Prostate gland (tissue), 2 donors: ENCODE measurements at regions not wholly inside any gene's neighbourhood (a gene's known extent, or its start where the extent isn't known, plus 50 kb on each side); places are given as distances from the start of the nearest gene placed in this dataset.

Source experiments
- CTCF ChIP-seq, 4 experiments: fragments of 200-600 bp in 2 of 4; fragments of 450-650 bp in 2 of 4; sonication (generic) in 2 of 4; IDR thresholded peaks; 1 replicate in 3 of 4; 2 replicates in 1 of 4; pipeline ENCODE4 v1.5.1; 2016 to 2019; ENCODE audit warnings: antibody characterized with exemption in 4 of 4, mild to moderate bottlenecking in 2 of 4, moderate library complexity in 2 of 4
- POLR2A ChIP-seq: fragments of 450-650 bp; IDR thresholded peaks from one replicate; pipeline ENCODE4 v1.6.1; 2016; ENCODE audit warnings: antibody characterized with exemption, mild to moderate bottlenecking
- POLR2AphosphoS5 ChIP-seq: sonication (generic); formaldehyde crosslinking; IDR thresholded peaks from one replicate; pipeline ENCODE4 v1.6.1; 2017; ENCODE audit warnings: antibody characterized with exemption

DNA sequence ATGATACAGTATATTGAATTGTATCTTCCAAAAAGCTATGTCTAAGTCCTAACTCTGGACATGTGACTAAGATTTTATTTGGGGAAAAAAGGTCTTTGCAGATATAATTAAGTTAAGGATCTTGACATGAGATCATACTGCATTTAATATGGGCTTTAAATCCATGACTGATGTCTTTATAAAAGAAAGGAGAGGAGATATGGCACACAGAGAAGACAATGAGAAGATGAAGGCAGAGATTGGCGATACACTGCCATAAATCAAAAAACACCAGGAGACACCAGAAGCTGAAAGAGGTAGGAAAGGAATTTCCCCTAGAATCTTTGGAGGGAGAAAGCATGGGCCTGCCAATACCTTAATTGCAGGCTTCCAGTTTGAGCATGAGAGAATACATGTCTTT is 1450.2 kb downstream of the HACE1 start:
- TF ChIP-seq CTCF (IDR thresholded peaks at IDR 0.05): no peak
- TF ChIP-seq POLR2A: no peak
- TF ChIP-seq POLR2AphosphoS5: no peak
